8988T (cell line): ENCODE measurements at regions not wholly inside any gene's neighbourhood (a gene's known extent, or its start where the extent isn't known, plus 50 kb on each side); places are given as distances from the start of the nearest gene placed in this dataset.

Experiments
- DNase-seq: peaks from one replicate; pipeline ENCODE4 v3.0.0; 2011

- no peak for DNase-seq
Observed at GRCh38 chr13:106685143-106685542, 117.2 kb upstream of the ARGLU1 start.

DNA sequence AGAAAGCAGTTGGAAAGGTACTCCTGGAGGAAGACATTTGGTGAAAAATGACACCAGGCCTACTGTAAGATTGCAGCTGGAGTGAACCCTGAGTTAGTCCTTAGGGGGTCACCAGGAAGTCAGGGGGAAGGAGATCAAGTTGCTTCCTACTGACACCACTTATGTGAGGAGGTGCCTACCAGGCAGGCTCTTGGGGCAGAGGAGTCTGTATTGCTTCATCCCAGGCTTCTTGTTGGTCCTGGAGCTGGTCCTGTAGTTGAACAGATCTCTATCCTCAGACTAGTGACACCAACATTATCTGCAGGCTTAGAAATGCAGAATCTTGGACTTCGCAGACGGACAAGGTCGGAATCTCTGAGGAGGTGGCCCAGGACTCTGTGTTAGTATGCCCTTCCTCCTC, 116.0 kb upstream of the ARGLU1 start:
- DNase-seq, result no peak

GRCh38 chr13:106683179-106683578, 115.2 kb upstream of the ARGLU1 start:
- no peak for DNase-seq

GRCh38 chr13:106681997-106682396, 114.1 kb upstream of the ARGLU1 start:
- DNase-seq, result no peak

- no peak for DNase-seq
Observed at GRCh38 chr13:106681536-106681935, 113.6 kb upstream of the ARGLU1 start.

- DNase-seq, result no peak
Observed at GRCh38 chr13:106680796-106681472, 113.0 kb upstream of the ARGLU1 start.

GRCh38 chr13:106678646-106679418, 110.9 kb upstream of the ARGLU1 start:
- no peak for DNase-seq

GRCh38 chr13:106675311-106675710, 107.4 kb upstream of the ARGLU1 start:
- DNase-seq, result no peak

GRCh38 chr13:106660746-106661625, 93.0 kb upstream of the ARGLU1 start:
- no peak for DNase-seq

- DNase-seq, result no peak
Observed at GRCh38 chr13:106657104-106657503, 89.2 kb upstream of the ARGLU1 start.

DNA sequence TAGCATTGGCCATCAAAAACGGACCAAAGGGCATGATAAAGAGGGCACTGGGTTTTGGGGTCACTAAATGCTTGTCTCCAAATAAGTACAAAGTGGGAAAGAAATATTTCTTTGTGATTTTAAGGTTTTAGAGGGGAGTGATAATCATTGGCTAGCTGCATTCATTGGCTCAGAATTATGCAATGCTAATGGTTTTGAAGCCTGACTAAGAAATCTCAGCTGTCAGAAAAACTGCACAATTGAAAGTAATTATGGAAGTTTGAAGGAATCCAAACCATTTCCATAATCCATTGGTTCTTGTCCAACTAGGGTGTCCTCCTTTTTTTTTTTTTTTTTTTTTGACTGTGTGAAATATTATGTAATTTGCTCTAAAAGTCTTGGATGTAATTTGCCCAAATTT, 88.2 kb upstream of the ARGLU1 start:
- no peak for DNase-seq

GRCh38 chr13:106651442-106651841, 83.5 kb upstream of the ARGLU1 start:
- no peak for DNase-seq

GRCh38 chr13:106650690-106651205, 82.8 kb upstream of the ARGLU1 start:
- DNase-seq, result no peak

GRCh38 chr13:106649495-106649894, 81.6 kb upstream of the ARGLU1 start:
- DNase-seq, result no peak

DNA sequence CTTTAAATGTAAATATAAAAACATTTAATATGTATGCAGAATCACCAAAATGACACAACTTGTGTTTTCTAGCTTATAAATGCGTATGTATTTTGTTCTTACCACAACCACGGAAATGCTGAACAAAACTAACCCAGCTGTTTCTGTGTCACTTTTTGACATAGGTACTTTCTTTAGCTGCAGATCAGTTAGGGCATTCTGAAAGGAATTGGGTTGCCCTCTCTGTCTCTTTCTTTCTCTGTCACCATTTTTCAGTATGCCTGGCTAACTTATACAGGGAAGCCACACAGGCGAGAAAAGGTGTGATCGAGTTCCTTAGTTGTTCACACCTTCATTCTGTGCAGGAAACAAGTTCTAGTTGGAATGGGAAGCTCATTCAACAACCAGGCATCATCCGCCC, 72.6 kb upstream of the ARGLU1 start:
- no peak for DNase-seq

DNA sequence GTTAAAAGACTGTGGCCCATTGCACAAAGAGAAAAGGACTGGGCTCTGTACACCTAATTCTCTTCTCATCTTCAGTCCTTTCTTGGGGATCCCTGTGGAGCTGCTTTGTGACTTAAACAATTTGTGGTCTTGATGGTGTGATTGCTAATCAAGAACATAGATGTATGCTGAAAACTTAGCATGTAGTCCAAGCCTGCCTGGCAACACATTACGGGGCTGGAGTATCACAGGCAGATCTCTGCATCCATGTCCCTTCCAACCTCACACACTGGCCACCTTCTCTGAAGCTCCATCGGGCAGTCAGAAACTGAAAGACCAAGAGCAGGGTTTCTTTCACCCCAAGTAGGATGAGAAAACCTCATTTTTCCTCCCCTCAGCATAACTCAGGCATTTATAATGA, 69.6 kb upstream of the ARGLU1 start:
- DNase-seq, result no peak

- DNase-seq, result no peak
Observed at GRCh38 chr13:106636492-106636891, 68.6 kb upstream of the ARGLU1 start.

DNA sequence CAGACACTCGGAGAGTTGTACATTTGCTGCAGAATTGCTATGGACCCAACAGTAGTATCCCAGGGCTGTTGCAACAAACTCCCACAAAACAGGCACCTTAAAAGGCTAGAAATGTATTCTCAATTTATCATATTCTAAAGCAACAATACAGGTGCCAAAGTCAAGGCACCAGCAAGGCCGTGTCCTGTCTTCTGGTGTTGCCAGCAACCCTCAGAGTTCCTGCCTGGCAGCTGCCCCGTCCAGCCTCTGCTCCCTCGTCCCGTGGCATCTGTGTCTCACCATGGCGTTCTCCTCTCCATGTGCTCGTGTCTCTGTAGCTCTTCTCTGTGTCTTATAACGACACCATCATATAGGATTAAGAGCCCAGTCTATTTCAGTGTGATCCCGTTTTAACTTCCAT, 67.7 kb upstream of the ARGLU1 start:
- DNase-seq, result no peak

DNA sequence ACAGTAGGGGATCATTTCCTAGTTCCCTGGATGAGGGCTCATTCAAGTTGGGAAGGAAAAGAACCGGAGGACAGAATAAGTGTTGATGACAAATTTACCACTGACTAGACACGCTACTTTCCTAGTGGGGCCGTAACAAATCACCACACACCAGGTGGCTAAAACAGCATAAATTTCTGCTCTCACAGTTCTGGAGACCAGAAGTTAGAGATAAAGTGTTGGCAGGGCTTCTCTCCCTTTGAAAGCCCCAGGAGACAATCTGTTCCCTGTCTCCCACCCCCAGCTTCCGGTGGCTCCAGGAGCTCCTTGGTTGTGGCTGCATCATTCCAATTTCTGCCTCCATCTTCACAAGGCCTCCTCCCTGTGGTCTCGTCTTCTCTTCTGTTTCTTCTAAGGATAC, 65.4 kb upstream of the ARGLU1 start:
- no peak for DNase-seq

DNA sequence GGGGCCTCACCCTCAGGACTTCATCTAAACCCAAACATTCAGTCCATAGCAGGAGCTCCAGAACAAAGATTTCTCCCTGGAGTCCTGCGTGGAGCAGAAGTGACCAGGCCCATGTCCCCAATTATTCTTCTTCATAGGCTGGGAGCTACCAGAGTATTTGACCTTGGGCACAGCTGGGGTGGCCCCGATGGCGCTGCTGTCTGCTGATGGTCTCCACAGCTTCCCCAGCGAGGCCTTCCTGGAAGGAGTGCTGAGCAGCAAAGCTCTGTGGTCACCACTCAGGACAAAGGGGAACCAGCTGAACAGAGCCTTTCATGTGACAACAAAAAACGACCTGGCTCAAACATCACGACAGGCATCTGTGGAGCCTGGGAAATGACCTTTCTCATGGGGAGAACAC, 62.7 kb upstream of the ARGLU1 start:
- no peak for DNase-seq

DNA sequence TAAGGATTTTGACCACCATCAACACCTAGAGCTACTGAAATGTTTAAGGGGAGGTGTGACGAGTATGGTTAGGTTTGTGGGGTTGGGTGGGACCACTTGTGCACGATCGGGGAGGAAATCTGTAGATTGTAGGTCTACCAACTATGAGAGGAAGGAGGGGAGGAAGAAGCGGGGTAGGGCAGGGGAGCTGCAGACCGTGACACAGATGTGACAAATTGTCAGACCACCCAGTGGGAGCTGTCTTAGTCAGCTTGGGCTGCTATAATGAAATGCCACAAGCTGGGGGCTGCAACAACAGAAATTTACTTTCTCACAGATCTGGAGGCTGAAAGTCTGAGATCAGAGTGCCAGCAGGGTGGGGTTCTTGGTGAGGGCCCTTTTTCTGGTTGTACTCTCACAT, 62.2 kb upstream of the ARGLU1 start:
- DNase-seq, result no peak

DNA sequence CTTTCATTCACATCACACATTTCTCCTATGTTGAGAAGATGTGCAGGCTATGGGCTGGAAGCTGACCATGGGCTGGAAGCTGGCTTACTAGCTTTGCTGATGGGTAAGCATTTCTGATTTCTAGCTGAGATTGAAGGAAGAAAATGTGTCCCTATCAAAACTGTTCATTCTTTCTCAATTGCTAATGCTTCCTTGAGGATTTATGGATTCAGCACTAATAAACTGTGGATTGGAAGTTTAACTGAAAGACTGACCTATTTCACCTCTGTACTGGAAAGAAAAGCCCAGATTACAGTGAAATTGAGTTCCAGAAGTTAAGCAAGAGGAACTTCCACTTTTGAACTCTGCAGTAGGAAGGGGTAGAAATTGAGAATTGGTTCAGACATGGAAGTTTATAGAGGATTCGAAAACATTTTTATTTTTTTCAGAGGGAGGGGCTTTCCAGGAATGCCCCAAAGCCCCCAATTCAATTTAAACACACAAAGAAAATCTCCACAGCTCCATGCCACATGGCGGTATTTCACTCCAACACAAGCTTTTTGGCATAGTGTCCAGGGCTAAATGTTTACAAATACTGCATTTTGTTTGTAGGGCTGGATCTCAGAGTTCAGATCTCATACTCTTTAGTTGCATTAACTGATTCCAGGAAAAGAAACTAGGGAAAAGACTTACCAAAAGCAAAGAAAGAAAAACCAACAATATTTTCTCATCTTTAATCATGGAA, 61.2 kb upstream of the ARGLU1 start:
- no peak for DNase-seq

DNA sequence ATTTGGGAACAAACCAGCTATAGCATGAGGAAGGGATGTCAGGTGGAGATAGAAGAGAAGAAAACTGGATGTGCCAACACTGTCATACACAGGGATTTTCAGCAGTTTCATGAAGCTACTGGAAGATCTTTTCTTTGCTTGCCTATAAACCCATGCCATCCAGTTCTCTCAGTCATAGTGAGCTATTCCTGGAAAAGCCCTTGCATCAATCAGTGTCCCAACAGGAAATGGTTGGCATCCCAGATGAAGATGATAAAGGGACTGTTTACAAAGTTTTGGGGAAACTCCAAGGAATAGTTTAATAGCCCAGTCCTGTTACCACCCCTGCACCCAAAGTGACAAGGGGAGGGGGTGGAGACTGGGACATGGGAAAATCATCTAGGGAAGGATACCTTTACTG, 58.5 kb upstream of the ARGLU1 start:
- DNase-seq, result no peak
